AML-193 (cell line): ENCODE measurements at regions not wholly inside any gene's neighbourhood (a gene's known extent, or its start where the extent isn't known, plus 50 kb on each side); places are given as distances from the start of the nearest gene placed in this dataset.
"Not testable (repeated sequence)": the region's sequence is repeated elsewhere in the genome, so short reads cannot be mapped to it uniquely, and the experiment has no call there.

Experiments
- DNase-seq, 2 experiments: peaks; one replicate each; lab custom pipeline; 2025; lab: John Stamatoyannopoulos, UW

DNA sequence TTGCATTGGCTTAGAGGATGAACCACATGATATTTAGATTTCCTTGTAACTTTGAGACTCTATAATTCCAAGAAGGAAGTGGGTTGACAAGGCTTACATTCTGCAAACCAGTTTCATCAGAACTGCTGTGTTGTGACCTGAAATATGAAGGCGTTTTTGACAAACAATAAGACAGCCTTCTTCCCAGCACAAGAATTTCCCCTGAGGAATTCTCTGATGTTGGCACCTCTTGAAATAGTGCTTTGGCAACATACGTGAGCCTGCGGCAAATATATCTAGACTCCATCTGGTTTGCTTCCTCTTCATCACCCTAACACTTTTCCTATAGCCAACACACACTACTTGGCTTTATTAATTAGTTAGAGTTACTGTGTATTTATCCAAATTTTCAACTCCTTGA is 585.5 kb upstream of the SOX9 start:
- no peak for DNase-seq

DNA sequence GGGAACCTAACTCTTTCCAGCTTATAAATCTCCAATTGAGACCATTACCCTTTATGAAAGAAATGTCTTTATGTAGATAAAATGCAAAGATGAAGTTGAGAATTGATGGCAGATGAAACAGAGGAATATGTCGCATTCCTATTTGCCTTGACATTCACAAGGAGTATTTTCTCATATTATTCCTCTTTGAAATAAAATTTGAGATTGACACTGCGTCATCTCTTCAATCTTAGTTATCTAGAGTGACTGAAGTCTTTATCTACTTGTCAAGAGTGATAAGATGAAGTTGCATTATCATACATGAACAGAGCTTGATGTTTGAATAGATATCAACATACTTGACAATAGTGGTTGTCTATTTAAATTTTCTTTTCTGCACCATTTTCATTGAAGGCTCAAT is 574.4 kb upstream of the SOX9 start:
- DNase-seq, result no peak

DNA sequence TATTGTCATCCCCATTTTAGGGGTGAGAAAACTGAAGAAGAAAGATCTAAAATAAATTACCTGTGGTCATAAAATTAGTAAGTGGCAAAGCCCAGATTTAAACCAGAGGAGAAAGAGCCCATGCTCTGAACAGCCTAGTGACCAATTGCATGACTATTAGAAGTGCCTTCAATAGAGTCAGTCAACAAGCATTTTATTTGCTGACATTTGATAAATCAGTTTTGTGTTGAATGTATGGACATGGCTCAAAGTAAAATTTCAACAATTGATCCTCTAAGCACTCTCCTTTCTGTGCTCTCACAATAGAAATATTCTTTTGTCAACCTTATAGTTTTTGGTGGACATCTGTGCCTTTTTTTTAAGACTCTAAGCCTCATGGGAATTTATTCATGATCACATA is 572.9 kb upstream of the SOX9 start:
- no peak for DNase-seq

DNA sequence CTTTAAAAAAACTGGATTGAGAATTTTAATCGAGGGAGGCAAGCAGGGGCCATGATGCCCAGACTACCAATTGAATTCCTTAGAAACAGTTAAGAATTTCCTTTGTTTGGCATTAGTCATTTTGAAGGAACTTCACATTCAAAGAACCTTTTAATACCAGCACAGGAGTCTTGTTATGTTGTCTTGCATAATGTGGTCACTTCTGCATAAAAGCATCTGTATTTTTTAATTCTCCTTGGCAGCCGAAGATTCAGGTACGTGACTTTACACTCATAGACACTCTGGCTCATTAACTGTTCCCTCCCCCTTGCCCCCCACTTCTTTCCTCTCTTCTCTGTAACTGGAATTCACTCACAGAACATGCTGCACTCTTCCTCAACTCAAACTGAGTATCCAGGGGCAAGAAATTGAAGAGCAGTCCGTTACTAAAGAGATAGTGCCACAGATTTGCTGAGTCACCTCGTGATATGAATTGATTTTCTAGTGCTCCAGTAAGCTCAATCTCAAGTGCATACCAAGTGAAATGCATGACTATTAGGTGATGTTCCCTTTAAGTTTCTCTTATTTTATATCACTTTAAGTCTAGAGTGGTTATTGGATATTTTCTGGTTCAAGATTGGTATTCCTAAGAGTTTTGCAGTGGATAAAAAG is 572.2 kb upstream of the SOX9 start:
- DNase-seq, result no peak

DNA sequence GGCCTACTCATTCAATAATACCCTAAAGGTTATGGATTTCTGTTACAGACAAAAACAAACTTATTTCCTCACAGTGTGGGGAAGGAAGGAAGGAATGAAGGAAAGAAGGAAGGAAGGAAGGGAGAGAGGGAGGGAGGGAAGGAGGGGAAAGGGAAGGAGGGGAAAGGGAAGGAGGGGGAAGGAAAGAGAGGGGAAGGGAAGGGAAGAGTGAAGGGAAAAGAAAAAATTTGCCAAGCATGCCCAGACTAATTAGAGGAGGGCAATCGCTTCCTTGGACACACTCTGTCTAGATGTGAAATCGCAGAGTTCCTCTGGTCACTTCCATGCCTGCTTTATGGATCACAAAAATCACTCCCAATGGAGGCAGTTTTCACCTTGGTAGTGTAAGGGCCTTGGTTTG is 570.1 kb upstream of the SOX9 start:
- DNase-seq, result no peak

GRCh38 chr17:71553381-71553780 is 567.4 kb upstream of the SOX9 start:
- DNase-seq, result no peak

- DNase-seq, result no peak
Measured at GRCh38 chr17:71558901-71559300, 561.9 kb upstream of the SOX9 start.

GRCh38 chr17:71572343-71572742 is 548.5 kb upstream of the SOX9 start:
- DNase-seq, result no peak

- DNase-seq, result no peak
Measured at GRCh38 chr17:71578446-71578845, 542.4 kb upstream of the SOX9 start.

DNA sequence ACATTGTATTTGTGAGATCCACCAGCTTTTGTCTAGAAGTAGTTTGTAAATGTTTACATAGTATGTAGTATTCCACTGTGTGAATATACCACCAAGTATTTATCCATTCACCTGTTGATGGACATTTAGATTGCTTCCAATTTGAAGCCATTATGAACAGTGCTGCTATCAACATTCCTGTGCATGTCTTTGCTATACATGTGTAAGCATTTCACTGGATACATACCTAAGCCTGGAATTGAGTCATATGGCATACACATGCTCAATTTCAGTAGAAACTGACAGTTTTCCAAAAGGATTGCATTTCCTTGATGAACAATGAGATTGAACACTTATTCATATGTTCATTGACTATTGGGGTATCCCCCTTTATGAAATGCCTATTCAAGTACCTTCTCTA is 540.6 kb upstream of the SOX9 start:
- no peak for DNase-seq

DNA sequence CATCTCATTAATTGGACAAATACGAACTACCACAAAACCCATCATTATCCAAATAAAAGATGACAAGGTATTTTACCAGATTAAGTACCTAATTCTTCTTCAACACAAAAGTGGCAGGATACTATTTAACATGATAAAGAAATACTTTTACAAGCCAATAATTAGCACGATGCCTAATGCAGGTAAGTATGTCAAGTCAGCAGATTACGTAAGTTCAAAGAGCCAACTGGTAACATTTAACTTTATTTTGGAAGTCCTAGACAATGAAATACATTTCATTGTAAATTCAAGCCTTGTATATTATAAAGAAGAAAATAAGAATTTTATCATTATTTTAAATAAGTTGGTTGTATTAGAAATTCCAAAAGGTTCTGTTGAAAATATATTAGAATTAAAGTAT is 535.3 kb upstream of the SOX9 start:
- no peak for DNase-seq

- no peak for DNase-seq
Measured at GRCh38 chr17:71592431-71592830, 528.4 kb upstream of the SOX9 start.

DNA sequence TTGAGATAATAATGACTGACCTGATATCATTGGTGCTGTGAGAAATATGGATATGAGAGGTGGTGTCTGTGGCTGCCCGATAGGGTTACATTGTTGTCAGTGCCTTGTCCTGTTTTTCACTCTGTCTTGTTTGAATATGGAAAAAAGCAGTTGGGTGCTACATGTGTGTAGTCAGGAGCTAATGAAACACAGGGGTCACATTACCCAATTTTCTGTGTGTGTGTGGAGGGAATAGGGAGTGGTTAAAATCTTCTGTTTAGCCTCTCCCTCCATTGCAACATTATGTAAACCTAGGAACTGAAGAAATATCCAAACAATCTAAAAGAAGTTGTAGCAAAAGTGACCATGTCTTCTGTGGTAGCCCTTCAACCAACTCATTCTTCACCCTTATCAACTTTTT is 527.7 kb upstream of the SOX9 start:
- no peak for DNase-seq

GRCh38 chr17:71599583-71599982 is 521.2 kb upstream of the SOX9 start:
- DNase-seq, result not testable (repeated sequence)

DNA sequence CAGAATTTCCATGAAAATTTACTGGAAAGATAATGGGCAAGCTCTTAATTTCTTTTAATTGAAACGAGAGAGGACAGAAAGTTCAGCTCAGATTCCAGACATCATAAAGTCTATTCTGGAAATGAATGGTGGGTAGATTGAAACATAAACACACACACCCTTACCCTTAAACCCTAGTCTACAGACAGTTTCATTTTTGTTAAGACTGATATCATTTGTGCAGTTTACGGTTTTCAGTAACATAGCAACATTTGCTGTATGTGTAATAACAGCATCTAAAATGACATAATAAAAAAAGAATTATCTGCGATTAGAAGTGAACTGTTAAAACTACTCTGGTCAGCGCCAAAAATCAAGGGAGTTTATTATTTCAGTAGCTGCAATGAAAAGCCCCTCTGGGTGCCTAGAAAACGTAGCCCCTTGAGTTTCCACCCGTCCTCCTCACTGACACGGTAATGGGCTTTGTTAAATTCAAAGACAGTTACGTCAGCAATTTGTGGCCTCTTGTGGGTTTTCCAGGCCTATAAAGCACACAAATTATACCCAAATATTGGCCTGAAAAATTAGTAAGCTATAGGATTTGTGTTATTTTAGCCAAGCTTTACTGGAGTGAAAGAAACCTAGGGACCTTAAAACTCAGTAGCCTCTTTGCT is 520.6 kb upstream of the SOX9 start:
- DNase-seq, result no peak

GRCh38 chr17:71601894-71602504 is 518.8 kb upstream of the SOX9 start:
- no peak for DNase-seq

GRCh38 chr17:71613996-71614395 is 506.8 kb upstream of the SOX9 start:
- DNase-seq, result no peak

- no peak for DNase-seq
Measured at GRCh38 chr17:71615820-71616219, 505.0 kb upstream of the SOX9 start.

DNA sequence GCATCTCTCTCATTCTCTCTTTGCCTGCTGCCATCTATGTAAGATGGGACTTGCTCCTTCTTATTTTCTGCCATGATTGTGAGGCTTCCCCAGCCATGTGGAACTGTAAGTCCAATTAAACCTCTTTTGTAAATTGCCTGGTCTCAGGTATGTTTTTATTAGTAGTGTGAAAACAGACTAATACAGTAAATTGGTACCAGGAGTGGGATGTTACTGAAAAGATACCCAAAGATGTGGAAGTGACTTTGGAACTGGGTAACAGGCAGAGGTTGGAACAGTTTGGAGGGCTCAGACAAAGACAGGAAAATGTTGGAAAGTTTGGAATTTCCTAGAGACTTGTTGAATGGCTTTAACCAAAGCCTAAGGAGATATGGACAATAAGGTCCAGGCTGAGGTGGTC is 503.1 kb upstream of the SOX9 start:
- not testable (repeated sequence) for DNase-seq

DNA sequence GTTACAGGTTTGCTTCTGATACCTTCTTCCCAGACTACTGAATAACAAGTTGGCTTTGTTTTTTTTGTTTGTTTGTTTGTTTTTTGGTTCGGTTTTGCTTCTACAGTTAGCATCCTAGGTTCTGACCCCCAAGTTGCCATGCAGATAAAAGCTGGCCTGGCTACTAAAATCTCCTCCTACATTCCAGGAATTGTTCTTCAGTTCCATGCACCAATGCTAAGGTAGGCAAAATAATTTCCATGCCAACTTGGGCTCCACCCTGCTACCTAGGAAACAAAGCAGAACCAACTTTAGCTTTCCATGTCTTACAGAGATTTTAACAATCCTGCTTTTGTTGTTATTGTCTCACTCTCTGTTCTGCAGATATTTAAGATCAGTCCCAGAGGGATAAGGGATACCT is 495.5 kb upstream of the SOX9 start:
- DNase-seq, result no peak

GRCh38 chr17:71628306-71628705 is 492.5 kb upstream of the SOX9 start:
- DNase-seq, result no peak

GRCh38 chr17:71631483-71631882 is 489.3 kb upstream of the SOX9 start:
- DNase-seq, result no peak

- DNase-seq, result no peak
Measured at GRCh38 chr17:71632328-71632727, 488.5 kb upstream of the SOX9 start.

DNA sequence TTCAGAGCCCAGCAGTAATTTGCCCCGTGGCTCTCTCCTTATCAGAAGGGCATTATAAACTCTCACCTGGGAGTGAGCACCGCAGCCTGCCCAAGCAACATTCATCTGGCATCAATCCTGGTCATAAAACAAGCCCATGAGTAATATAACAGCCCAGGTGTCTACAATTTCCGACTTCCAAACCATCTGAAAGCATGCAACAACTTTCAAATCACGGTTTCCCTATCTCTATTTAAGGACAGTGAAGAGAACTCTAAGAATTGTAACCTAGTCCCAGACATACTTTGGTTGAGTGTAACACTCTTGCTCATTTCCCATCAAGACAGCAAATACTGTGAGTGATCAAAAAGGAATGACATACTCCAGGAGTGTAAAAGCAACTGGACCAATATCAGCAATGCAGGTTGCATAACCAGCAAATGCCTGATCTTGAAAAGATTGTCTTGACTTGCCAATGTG is 487.4 kb upstream of the SOX9 start:
- no peak for DNase-seq
